HL-60 (cell line): ENCODE measurements at regions not wholly inside any gene's neighbourhood (a gene's known extent, or its start where the extent isn't known, plus 50 kb on each side); places are given as distances from the start of the nearest gene placed in this dataset.

Experiments
- DNase-seq, 2 experiments: peaks; one replicate each; pipeline ENCODE4 v3.0.0-alpha.2; 2010 to 2020; ENCODE audit warnings: low read depth in 1 of 2, low spot score in 1 of 2
- H3K27ac ChIP-seq: fragments of 250-450 bp; sonication (Bioruptor Pico); replicated peaks from 2 replicates; pipeline ENCODE4 v1.5.1; 2020; ENCODE audit warnings: mild to moderate bottlenecking, moderate library complexity
- H3K27me3 ChIP-seq: fragments of 250-450 bp; sonication (Bioruptor Pico); 2 replicates; pipeline ENCODE4 v1.5.1; 2021; ENCODE audit warnings: mild to moderate bottlenecking, moderate library complexity; ENCODE audit not compliant: insufficient read depth, poor library complexity, severe bottlenecking
- H3K4me3 ChIP-seq: replicated peaks from 2 replicates; pipeline ENCODE4 v1.5.1; 2011; ENCODE audit warnings: mild to moderate bottlenecking, control low read depth, low read length; ENCODE audit not compliant: insufficient read depth
- CTCF ChIP-seq: IDR thresholded peaks from one replicate; pipeline ENCODE4 v1.5.1; 2011; ENCODE audit warnings: low read length, control low read depth, inconsistent platforms; ENCODE audit not compliant: insufficient read depth
- GABPA ChIP-seq: IDR thresholded peaks from 2 replicates; pipeline ENCODE4 v1.6.1; 2012; ENCODE audit warnings: low read depth
- POLR2AphosphoS5 ChIP-seq: IDR thresholded peaks from 2 replicates; pipeline ENCODE4 v1.6.1; 2012; ENCODE audit warnings: low read depth
- REST ChIP-seq: IDR thresholded peaks from 2 replicates; pipeline ENCODE4 v1.6.1; 2012; ENCODE audit warnings: low read depth; ENCODE audit not compliant: insufficient replicate concordance
- SPI1 ChIP-seq: IDR thresholded peaks from 2 replicates; pipeline ENCODE4 v1.6.1; 2012; ENCODE audit warnings: low read depth, mild to moderate bottlenecking, borderline replicate concordance

- H3K4me3 ChIP-seq: no peak overlapping the region
- no peak for DNase-seq
- no peaks in the 10 kb centered on the region for H3K27me3 ChIP-seq
- TF ChIP-seq REST (no peak), SPI1 (no peak)
- H3K27ac ChIP-seq: no peak overlapping the region
These were observed 224.0 kb upstream of the UBL3 start for GRCh38 chr13:30074431-30074830.

- Histone ChIP-seq H3K27me3 (no peaks in the 10 kb centered on the region), H3K4me3 (no peak overlapping the region), H3K27ac (no peak overlapping the region)
- no peak for DNase-seq
- TF ChIP-seq POLR2AphosphoS5 (no peak), GABPA (no peak), REST (no peak), SPI1 (no peak), CTCF (no peak)
These were observed 222.4 kb upstream of the UBL3 start for GRCh38 chr13:30072818-30073186.

- no peak overlapping the region for H3K27ac ChIP-seq
These were observed 221.8 kb upstream of the UBL3 start for GRCh38 chr13:30071969-30072817.

More at GRCh38 chr13:30071969-30072817, 221.8 kb upstream of the UBL3 start:
- TF ChIP-seq POLR2AphosphoS5: no peak
- no peak for TF ChIP-seq GABPA
- TF ChIP-seq CTCF: no peak
- TF ChIP-seq REST: no peak
- TF ChIP-seq SPI1: no peak
- no peak for DNase-seq
- Histone ChIP-seq H3K4me3 (no peak overlapping the region), H3K27me3 (no peaks in the 10 kb centered on the region)
